ENCODE measurements at regions not wholly inside any gene's neighbourhood (a gene's known extent, or its start where the extent isn't known, plus 50 kb on each side); places are given as distances from the start of the nearest gene placed in this dataset.

GRCh38 chr5:155068616-155069100, 55.1 kb downstream of the KIF4B start:
- DNase-seq, result no peak

DNA sequence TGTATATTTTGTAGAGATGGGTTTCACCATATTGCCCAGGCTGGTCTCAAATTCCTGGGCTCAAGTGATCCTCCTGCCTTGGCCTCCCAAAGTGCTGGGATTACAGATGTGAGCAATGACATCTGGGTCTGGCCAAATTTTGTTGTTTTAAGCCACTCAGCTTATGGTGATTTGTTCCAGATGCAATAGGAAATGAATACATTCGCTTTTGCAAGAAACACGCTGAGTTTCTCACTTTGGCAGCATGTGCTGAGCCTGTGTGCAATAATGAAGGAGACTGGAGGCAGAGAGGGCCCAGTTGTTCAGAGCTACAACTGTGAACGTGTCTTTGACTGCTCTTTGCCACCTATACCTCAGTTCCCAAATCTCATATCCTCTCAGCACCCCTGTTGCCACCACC, 56.4 kb downstream of the KIF4B start:
- no peak for DNase-seq

DNA sequence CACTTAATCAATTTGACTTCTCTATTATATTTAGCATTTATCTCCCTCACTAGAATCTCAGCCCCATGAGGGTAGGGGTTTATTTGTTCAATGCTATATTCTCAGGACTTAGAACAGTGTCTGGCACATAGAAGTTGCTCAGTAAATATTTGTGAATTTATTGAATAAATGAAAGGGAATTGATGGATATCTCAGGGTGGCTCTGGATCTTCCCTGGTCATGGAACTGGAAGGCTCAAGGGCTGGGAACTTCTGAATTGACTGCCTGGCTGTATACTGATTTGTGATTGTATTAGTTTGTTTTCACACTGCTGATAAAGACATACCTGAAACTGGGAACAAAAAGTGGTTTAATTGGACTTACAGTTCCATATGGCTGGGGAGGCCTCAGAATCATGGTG, 57.2 kb downstream of the KIF4B start:
- no peak for DNase-seq

DNA sequence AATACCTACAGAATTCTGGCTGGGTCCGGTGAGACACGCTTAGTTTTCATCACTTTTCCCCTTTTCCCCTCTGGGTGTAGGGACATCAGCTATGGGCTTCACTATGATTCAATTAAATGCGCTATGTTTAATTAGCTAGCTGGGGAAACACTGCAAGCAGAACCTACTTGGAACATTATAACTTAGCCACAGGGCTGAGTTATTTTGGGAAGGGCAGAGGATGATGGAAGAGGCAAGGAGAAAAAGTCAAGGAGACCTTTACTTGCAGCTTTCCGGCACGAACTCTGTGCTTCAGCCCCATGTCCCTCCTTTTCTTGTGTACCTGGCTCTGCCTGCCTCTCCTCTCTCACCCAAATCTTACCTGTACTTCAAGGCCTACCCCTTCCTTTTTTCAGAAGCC, 62.8 kb downstream of the KIF4B start:
- DNase-seq, result no peak

GRCh38 chr5:155079698-155080097, 66.1 kb downstream of the KIF4B start:
- DNase-seq, result no peak

DNA sequence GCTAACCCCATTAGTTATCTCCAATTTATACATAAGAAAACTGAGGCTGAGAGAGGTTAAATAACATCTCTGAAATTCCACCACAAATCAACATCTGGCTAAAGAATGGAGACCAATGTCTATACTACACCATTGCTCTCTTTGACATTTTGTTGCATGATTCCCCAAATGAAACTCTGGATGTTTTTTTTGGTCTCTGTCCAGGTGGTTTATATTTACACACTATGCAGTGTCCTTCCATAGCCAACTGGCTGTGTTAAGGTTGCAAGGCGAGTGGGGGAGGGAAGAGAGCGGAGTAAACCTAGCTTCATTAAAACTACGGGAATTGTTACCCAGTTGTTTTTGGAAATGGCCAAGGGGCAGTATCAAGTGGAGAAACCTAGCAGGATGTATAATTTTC, 67.2 kb downstream of the KIF4B start:
- no peak for DNase-seq

GRCh38 chr5:155081618-155082017, 68.1 kb downstream of the KIF4B start:
- DNase-seq, result no peak

DNA sequence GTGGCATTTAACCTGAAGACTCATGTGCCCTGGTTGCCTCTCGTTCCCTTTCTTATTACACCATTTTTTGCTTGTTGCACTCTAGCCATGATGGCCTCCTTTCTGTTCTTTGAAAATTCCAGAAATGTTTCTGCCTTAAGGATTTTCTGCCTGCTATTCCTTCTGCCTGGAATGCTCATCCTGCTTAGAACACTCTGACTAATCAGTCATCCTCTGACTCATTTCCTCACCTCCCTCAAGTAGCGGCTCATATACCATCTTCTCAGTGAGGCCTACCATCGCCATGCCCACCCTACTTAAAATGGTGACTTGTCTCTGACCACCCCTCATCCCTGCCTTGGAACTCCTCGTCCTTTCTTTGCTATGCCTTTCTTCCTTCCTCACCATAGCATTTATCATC, 68.8 kb downstream of the KIF4B start:
- DNase-seq, result no peak

GRCh38 chr5:155085282-155085989, 71.9 kb downstream of the KIF4B start:
- DNase-seq, result no peak

DNA sequence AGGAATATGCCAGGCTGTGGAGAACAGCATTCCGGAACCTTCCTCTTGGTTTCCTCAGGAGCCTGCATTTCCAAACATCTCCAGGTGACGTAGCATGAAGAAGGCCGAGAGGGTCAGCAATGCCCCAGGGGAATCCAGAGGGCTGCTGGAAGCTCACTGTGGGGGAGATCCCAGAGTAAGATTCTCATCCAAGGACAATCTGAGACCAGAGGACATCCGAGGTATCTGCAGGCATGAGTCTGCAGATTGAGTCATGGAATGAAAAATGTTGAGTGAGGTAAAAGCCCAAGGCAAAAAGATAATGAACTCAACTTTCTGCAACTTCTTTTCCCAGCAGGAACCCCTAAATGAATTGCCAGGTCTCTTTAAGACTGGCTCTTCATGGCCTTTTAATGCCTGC, 73.5 kb downstream of the KIF4B start:
- DNase-seq, result no peak

DNA sequence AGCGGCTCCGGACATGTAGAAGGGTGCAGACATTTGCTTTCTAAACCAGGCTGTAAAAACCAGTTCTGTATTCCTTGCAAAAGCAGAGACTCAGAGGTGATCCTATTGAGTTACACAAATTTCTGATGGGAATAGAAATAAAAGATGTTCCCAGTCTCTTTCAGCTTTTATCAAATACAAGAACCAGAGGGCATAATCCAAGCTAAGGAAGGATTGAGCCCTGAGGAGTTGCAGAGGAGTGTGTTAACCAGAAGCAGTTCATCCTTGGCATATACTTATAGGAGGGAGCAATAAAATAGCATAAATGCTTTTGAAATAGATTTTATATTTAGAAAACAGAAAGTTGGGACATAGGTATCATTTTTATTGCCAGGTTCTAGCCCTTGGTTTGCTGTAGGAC, 75.3 kb downstream of the KIF4B start:
- DNase-seq, result no peak

DNA sequence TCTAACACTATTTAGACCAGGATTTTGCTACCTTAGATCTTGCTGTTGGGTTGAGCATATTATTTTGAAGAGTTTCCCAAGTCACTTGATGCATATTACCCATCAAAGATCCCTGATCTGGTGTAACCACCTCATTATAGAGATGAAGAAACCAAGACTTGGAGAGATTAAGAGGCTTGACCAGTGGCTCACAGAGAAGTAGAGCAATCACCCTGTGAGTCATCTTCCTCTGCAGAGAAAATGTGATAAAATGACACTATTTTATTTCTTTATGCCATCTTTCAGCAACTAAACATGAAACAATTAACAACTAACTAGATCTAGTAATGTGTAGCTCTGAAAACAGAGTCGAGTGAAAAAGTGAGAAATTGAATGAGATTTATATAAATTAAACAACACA, 76.1 kb downstream of the KIF4B start:
- no peak for DNase-seq

- DNase-seq, result no peak
Measured at GRCh38 chr5:155091063-155091648, 77.6 kb downstream of the KIF4B start.

GRCh38 chr5:155091768-155092717, 78.5 kb downstream of the KIF4B start:
- no peak for DNase-seq

DNA sequence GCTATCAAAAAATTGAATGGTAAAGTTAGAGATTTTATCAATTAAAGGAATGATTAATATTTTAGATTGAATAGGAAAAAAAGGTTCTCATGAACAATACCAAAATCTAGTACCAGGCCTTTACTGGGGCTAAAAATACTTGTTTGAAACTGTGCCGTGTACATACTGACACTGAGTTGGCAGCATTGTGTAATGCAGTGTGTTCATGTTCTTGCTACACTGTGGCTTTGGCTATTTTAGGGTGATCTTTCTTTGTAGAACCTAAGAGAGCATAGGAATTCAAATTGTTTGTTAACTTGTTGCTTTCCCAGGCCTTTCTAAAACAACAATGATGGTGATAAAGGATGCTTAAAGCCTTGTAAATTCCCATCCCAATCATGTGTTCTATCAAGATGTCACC, 80.9 kb downstream of the KIF4B start:
- DNase-seq, result no peak

DNA sequence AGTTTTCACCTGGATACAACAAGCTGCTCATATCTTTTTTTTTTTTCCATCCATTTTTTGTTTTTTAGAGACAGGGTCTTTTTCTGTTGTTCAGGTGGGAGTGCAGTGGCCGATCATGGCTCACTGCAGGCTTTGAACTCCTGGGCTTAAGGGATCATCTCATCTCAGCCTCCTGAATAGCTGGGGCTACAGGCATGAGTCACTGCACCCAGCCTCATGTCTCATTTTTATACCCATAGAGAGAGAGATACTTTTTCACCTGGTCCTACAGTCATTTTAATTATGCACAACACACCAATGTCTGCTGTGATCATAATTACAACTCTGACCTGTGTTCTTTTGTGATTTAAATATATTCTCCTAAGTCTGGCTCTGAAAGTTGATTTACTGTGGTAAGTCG, 84.4 kb downstream of the KIF4B start:
- no peak for DNase-seq

DNA sequence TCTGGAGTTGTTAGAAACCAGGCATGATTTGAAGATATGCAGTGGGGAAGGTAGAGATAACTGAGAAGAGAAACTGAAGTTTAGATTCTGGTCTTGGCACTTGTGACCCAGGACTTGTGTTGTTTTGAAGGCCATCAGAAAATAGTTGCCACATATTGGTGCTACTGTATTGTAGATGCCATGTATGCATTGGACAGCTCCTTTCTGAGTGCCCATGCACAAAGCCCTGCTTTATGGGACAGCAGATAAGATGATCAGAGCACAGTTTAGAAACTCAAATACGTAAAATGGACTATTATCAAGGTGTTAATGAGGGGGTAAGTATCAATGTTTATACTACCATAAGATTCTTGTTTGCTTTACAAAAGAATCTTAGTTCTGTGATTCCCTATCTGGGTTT, 84.9 kb downstream of the KIF4B start:
- no peak for DNase-seq

GRCh38 chr5:155101697-155102096, 88.1 kb downstream of the KIF4B start:
- no peak for DNase-seq

- no peak for DNase-seq
Measured at GRCh38 chr5:155103146-155103545, 89.6 kb downstream of the KIF4B start.

- no peak for DNase-seq
Measured at GRCh38 chr5:155104441-155104840, 90.9 kb downstream of the KIF4B start.

GRCh38 chr5:155106221-155106620, 92.7 kb downstream of the KIF4B start:
- DNase-seq, result no peak

- no peak for DNase-seq
Measured at GRCh38 chr5:155113888-155114287, 100.3 kb downstream of the KIF4B start.

- no peak for DNase-seq
Measured at GRCh38 chr5:155114655-155115054, 101.1 kb downstream of the KIF4B start.

Measured in activated gamma-delta T cell (primary cell).